ENCODE measurements at regions not wholly inside any gene's neighbourhood (a gene's known extent, or its start where the extent isn't known, plus 50 kb on each side); places are given as distances from the start of the nearest gene placed in this dataset.

DNA sequence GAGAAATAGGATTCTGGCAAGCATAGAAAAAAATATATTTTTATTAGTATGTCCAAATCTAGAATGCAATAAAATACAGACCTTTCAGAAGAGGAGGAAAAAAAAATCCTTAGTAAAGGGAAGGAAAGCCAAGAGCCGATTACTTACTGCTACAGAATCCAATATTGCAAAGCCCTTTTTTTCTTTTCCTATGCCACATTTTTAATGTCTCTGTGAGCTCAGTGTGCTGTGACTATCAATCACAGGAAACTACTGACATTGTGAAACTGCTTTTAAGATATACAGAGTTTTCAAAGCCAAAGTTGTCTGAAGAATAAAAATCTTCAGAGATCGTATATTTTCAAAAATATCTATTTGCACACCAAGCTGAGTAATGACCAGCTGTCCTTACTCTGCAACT, 120.4 kb downstream of the CHD9NB start:
- DNase-seq (no peak), ATAC-seq (ENCODE audit: low FRiP score in 2 of 2) (no peak)
- Histone ChIP-seq H3K9me3 (peaks cover 0 to 4% (median 0%) of the 10 kb centered on the region in 4 donors), H3K27me3 (no peaks in the 10 kb centered on the region), H3K36me3 (no peaks in the 10 kb centered on the region), H3K4me3 (no peak overlapping the region), H3K4me1 (no peaks in the 10 kb centered on the region), H3K27ac (no peak overlapping the region)
- TF ChIP-seq, protein P1, sequence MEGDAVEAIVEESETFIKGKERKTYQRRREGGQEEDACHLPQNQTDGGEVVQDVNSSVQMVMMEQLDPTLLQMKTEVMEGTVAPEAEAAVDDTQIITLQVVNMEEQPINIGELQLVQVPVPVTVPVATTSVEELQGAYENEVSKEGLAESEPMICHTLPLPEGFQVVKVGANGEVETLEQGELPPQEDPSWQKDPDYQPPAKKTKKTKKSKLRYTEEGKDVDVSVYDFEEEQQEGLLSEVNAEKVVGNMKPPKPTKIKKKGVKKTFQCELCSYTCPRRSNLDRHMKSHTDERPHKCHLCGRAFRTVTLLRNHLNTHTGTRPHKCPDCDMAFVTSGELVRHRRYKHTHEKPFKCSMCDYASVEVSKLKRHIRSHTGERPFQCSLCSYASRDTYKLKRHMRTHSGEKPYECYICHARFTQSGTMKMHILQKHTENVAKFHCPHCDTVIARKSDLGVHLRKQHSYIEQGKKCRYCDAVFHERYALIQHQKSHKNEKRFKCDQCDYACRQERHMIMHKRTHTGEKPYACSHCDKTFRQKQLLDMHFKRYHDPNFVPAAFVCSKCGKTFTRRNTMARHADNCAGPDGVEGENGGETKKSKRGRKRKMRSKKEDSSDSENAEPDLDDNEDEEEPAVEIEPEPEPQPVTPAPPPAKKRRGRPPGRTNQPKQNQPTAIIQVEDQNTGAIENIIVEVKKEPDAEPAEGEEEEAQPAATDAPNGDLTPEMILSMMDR (IDR thresholded peaks at IDR 0.05) = no peak
- TF ChIP-seq POLR2A (IDR thresholded peaks at IDR 0.05) (no peak), POLR2AphosphoS5 (IDR thresholded peaks at IDR 0.05) (no peak), EP300 (IDR thresholded peaks at IDR 0.05) (no peak)
- 52 to 64% methylated on average over 2 of the region's 2 CpGs for WGBS, 2 donors

DNA sequence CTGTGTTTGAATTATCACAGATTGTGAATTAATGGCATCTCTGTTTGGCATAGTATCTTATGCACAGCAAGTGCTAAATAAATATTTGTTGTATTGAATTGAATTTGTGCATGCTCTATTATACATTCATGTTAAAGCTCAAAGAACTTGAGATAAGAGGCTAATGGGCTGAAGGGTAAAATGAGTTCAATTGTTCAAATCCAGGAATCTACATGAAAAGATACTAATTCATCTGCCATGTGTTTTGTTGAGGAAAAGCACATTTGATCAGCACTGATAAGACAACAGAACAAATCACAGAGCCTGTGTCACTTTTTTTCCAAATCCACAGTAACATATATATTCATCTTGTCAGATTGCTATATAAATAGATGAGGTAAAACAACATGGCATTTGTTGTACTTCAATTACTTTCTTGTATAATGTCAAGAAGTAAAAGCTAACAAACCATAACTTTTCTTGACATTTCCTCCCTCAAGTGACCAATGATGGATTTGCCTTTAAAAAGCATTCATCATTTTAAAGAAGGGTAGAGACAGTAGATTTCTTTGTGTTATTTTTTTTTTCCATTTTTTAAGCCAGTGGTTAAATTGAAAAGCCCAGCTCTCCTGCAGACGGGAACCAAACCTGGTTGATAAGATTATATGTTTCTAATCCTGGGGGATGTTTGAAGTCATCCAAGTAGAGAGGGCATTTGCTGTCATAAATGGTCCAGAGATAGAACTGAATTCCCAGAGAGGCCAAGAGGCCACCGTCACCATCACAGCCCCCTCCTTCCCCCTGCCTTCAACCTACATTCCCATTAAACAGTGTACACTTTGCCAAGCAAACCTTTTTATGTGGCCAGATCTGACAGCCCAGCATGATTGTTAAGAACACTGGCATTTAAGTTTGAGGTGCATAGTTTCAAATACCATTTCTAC, 123.0 kb downstream of the CHD9NB start:
- H3K36me3 ChIP-seq = no peaks in the 10 kb centered on the region
- no peak for ATAC-seq (ENCODE audit: low FRiP score in 2 of 2)
- no peak for DNase-seq
- H3K9me3 ChIP-seq = peaks cover 0 to 4% (median 0%) of the 10 kb centered on the region in 4 donors
- no peak for TF ChIP-seq EP300 (IDR thresholded peaks at IDR 0.05)
- H3K4me3 ChIP-seq = no peak overlapping the region
- no peaks in the 10 kb centered on the region for H3K27me3 ChIP-seq
- H3K27ac ChIP-seq = no peak overlapping the region
- H3K4me1 ChIP-seq = no peaks in the 10 kb centered on the region
- 54 to 58% methylated on average over 2 of the region's 2 CpGs for WGBS, 2 donors

DNA sequence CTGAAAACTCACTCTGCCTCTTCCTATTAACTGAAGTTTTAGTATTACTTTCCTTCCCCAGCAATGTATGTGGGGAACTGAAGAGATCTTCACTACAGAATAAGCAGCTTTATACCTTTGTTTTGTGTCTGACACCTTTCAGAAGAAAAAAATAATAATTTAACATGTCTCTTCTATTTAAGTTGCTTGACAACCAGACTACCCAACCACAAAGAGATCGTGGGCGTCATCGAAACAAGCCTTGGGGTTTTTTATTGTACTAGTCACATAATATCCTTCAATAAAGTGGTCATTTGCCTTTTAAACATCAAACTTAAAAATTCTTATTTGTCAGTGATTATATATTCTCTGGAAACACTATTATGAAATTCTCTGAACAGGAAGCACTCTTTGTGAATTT, 123.7 kb downstream of the CHD9NB start:
- no peaks in the 10 kb centered on the region for H3K27me3 ChIP-seq
- no peak overlapping the region for H3K4me3 ChIP-seq
- no peaks in the 10 kb centered on the region for H3K36me3 ChIP-seq
- whole genome bisulfite sequencing, 2 donors = 78 to 84% methylated on average over 3 of the region's 3 CpGs
- peaks cover 0 to 4% (median 0%) of the 10 kb centered on the region in 4 donors for H3K9me3 ChIP-seq
- no peak for DNase-seq
- no peak for TF ChIP-seq EP300 (IDR thresholded peaks at IDR 0.05)
- no peak for TF ChIP-seq POLR2AphosphoS5 (IDR thresholded peaks at IDR 0.05)
- TF ChIP-seq POLR2A (IDR thresholded peaks at IDR 0.05) = no peak
- TF ChIP-seq, protein P1 (IDR thresholded peaks at IDR 0.05) = no peak
- no peaks in the 10 kb centered on the region for H3K4me1 ChIP-seq
- no peak overlapping the region for H3K27ac ChIP-seq
- ATAC-seq (ENCODE audit: low FRiP score in 2 of 2) = no peak

DNA sequence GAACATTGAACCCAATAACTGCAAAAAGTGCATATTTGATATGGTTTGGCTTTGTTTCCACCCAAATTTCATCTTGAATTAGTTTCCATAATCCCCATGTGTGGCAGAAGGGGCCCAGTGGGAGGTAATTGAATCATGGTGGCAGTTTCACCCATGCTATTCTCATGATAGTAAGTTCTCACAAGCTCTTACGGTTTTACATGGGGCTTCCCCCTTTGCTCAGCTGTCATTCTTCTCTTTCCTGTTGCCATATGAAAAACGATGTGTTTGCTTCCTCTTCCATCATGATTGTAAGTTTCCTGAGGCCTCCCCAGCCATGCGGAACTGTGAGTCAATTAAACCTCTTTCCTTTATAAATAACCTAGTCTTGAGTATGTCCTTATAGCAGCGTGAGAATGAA, 127.6 kb downstream of the CHD9NB start:
- H3K27me3 ChIP-seq = no peaks in the 10 kb centered on the region
- no peaks in the 10 kb centered on the region for H3K4me1 ChIP-seq
- H3K36me3 ChIP-seq = no peaks in the 10 kb centered on the region
- TF ChIP-seq, protein P1 (IDR thresholded peaks at IDR 0.05) = no peak
- no peak for TF ChIP-seq POLR2AphosphoS5 (IDR thresholded peaks at IDR 0.05)
- no peak for TF ChIP-seq POLR2A (IDR thresholded peaks at IDR 0.05)
- TF ChIP-seq EP300 (IDR thresholded peaks at IDR 0.05) = no peak
- no peak overlapping the region for H3K27ac ChIP-seq
- H3K9me3 ChIP-seq = no peaks in the 10 kb centered on the region
- no peak for DNase-seq
- ATAC-seq (ENCODE audit: low FRiP score in 2 of 2) = no peak
- WGBS, 2 donors = 35 to 40% methylated on average over 4 of the region's 4 CpGs
- H3K4me3 ChIP-seq = no peak overlapping the region

DNA sequence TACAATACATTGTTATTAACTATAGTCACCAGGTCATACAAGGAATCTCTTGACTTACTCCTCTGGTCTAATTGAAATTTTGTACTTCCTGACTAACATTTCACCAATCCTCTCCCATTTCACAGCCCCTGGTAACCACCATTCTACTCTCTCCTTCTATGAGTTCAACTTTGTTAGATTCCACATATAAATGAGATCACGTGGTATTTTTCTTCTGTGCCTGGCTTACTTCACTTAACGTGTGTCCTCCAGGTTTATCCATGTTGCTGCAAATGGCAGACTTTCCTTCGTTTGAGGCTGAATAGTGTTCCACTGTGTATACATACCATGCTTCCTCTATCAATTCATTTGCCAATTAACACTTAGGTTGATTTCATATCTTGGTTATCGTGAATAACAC, 128.5 kb downstream of the CHD9NB start:
- TF ChIP-seq POLR2AphosphoS5 (IDR thresholded peaks at IDR 0.05) (no peak), POLR2A (IDR thresholded peaks at IDR 0.05) (no peak), EP300 (IDR thresholded peaks at IDR 0.05) (no peak)
- TF ChIP-seq, protein P1 (IDR thresholded peaks at IDR 0.05) = no peak
- no peaks in the 10 kb centered on the region for H3K9me3 ChIP-seq
- ATAC-seq (ENCODE audit: low FRiP score in 2 of 2) = no peak
- H3K27ac ChIP-seq = no peak overlapping the region
- no peak for DNase-seq
- H3K27me3 ChIP-seq = no peaks in the 10 kb centered on the region
- WGBS, 2 donors = 81 to 82% methylated on average over 4 of the region's 4 CpGs
- no peak overlapping the region for H3K4me3 ChIP-seq
- H3K36me3 ChIP-seq = no peaks in the 10 kb centered on the region
- H3K4me1 ChIP-seq = no peaks in the 10 kb centered on the region
